Right hindlimb (tissue), 1 donor: ENCODE measurements at regions not wholly inside any gene's neighbourhood (a gene's known extent, or its start where the extent isn't known, plus 50 kb on each side); places are given as distances from the start of the nearest gene placed in this dataset.

ENCODE experiments used
- DNase-seq: peaks from one replicate; pipeline ENCODE4 v3.0.0-alpha.2; 2018

- DNase-seq, result no peak
Measured at GRCh38 chr15:96415513-96416217, 85.2 kb downstream of the NR2F2 start.

- DNase-seq, result no peak
Measured at GRCh38 chr15:96416218-96416933, 85.9 kb downstream of the NR2F2 start.

GRCh38 chr15:96416934-96417759, 86.6 kb downstream of the NR2F2 start:
- no peak for DNase-seq

- DNase-seq, result no peak
Measured at GRCh38 chr15:96417760-96418130, 87.2 kb downstream of the NR2F2 start.

- DNase-seq, result no peak
Measured at GRCh38 chr15:96418146-96418545, 87.6 kb downstream of the NR2F2 start.

- no peak for DNase-seq
Measured at GRCh38 chr15:96421178-96421601, 90.7 kb downstream of the NR2F2 start.

GRCh38 chr15:96422125-96422524, 91.6 kb downstream of the NR2F2 start:
- DNase-seq, result no peak

GRCh38 chr15:96424674-96425073, 94.2 kb downstream of the NR2F2 start:
- no peak for DNase-seq

- DNase-seq, result no peak
Measured at GRCh38 chr15:96428742-96429141, 98.2 kb downstream of the NR2F2 start.

- DNase-seq, result no peak
Measured at GRCh38 chr15:96431786-96432185, 101.3 kb downstream of the NR2F2 start.

GRCh38 chr15:96435022-96435421, 104.5 kb downstream of the NR2F2 start:
- no peak for DNase-seq

- no peak for DNase-seq
Measured at GRCh38 chr15:96435841-96436240, 105.3 kb downstream of the NR2F2 start.

GRCh38 chr15:96440978-96441377, 110.5 kb downstream of the NR2F2 start:
- no peak for DNase-seq

- no peak for DNase-seq
Measured at GRCh38 chr15:96442076-96442475, 111.6 kb downstream of the NR2F2 start.

GRCh38 chr15:96444865-96445264, 114.4 kb downstream of the NR2F2 start:
- DNase-seq, result no peak

- DNase-seq, result no peak
Measured at GRCh38 chr15:96448923-96449322, 118.4 kb downstream of the NR2F2 start.

- no peak for DNase-seq
Measured at GRCh38 chr15:96457841-96458240, 127.3 kb downstream of the NR2F2 start.

- no peak for DNase-seq
Measured at GRCh38 chr15:96460106-96460505, 129.6 kb downstream of the NR2F2 start.

- DNase-seq, result no peak
Measured at GRCh38 chr15:96462768-96463750, 132.6 kb downstream of the NR2F2 start.

GRCh38 chr15:96466389-96466947, 136.0 kb downstream of the NR2F2 start:
- no peak for DNase-seq

- no peak for DNase-seq
Measured at GRCh38 chr15:96468036-96468435, 137.5 kb downstream of the NR2F2 start.

- no peak for DNase-seq
Measured at GRCh38 chr15:96470681-96471310, 140.3 kb downstream of the NR2F2 start.
